Keratinocyte (primary cell): ENCODE measurements at regions not wholly inside any gene's neighbourhood (a gene's known extent, or its start where the extent isn't known, plus 50 kb on each side); places are given as distances from the start of the nearest gene placed in this dataset.

Source experiments
- CTCF ChIP-seq, 3 experiments: IDR thresholded peaks in 1 of 3; conservative IDR thresholded peaks in 1 of 3; optimal IDR thresholded peaks in 1 of 3; 2 replicates in 2 of 3; 3 replicates in 1 of 3; pipeline versions ENCODE3 to v1.5.1; 2011; ENCODE audit warnings: low read length in 3 of 3, mild to moderate bottlenecking in 3 of 3, moderate library complexity in 2 of 3, control low read depth in 1 of 3, inconsistent platforms in 1 of 3; ENCODE audit not compliant: insufficient read depth in 2 of 3; ENCODE audit errors: extremely low read depth in 1 of 3
- EZH2 ChIP-seq: IDR thresholded peaks from one replicate; pipeline ENCODE4 v1.6.1; 2012; ENCODE audit warnings: inconsistent platforms, mild to moderate bottlenecking, low read length, moderate library complexity

- TF ChIP-seq CTCF (optimal IDR thresholded peaks at IDR 0.05 in 1 of 3, IDR thresholded peaks at IDR 0.05 in 1 of 3, conservative IDR thresholded peaks at IDR 0.05 in 1 of 3; ENCODE audit: extremely low read depth in 1 of 3, insufficient read depth in 2 of 3, low read length in 3 of 3) (no peak), EZH2 (no peak)
Observed at GRCh38 chr7:21107101-21107500, 320.4 kb upstream of the SP8 start.
